GM12878 (cell line): ENCODE measurements at regions not wholly inside any gene's neighbourhood (a gene's known extent, or its start where the extent isn't known, plus 50 kb on each side); places are given as distances from the start of the nearest gene placed in this dataset.

Source experiments
- ATAC-seq: fragments of 200-7000 bp; cut with Tn5 transposase; 3 replicates; pipeline ENCODE4 v1.9.1; 2020; ENCODE audit warnings: mild to moderate bottlenecking, moderate library complexity
- BruUV-seq: library from RNA; stranded (reverse); fragments of 400-500 nt; replicated peaks from 2 replicates; lab custom pipeline; 2021; lab: Mats Ljungman, UMichigan
- CTCF ChIA-PET: fragments of 300-600 bp; sonication (Branson Sonifier 250); formaldehyde crosslinking; extraction: SDS; loops from one replicate; lab custom pipeline; 2021; ENCODE audit warnings: inconsistent platforms; lab: Yijun Ruan, JAX
- POLR2A ChIA-PET: fragments of 350-600 bp; formaldehyde crosslinking; extraction: SDS; loops from one replicate; lab custom pipeline; 2021; ENCODE audit warnings: inconsistent platforms; lab: Charles Lee
- RAD21 ChIA-PET: fragments of 300-600 bp; sonication (Branson Sonifier 250); formaldehyde crosslinking; loops from one replicate; lab custom pipeline; 2023; ENCODE audit warnings: antibody characterized with exemption; ENCODE audit not compliant: unreplicated experiment; lab: Charles Lee
- SMC1A ChIA-PET: fragments of 300-600 bp; sonication (Branson Sonifier 250); formaldehyde crosslinking; loops from one replicate; lab custom pipeline; 2023; ENCODE audit not compliant: unreplicated experiment, uncharacterized antibody; lab: Charles Lee
- DNase-seq: peaks from one replicate; pipeline ENCODE4 v3.0.0-alpha.2; 2011; ENCODE audit warnings: low read depth, low spot score
- FAIRE-seq: peaks from 3 replicates; lab custom pipeline; 2011; peaks lifted over from hg19 to GRCh38; lab: Jason Lieb, UNC
- H2AFZ ChIP-seq: 2 replicates; pipeline ENCODE4 v1.6.0; 2011; ENCODE audit warnings: low read depth, low read length, control low read depth; ENCODE audit not compliant: control insufficient read depth
- H3K27ac ChIP-seq: 2 replicates; pipeline ENCODE4 v1.5.1; 2011; ENCODE audit warnings: control low read depth; ENCODE audit not compliant: control insufficient read depth, insufficient read depth
- H3K27me3 ChIP-seq, 2 experiments: replicated peaks in 1 of 2; 2 replicates each; pipeline versions ENCODE4 v1.6.0 to v1.6.1; 2011; ENCODE audit warnings: low read length in 1 of 2; ENCODE audit not compliant: control insufficient read depth in 2 of 2, insufficient read depth in 2 of 2
- H3K36me3 ChIP-seq, 2 experiments: 2 replicates each; pipeline ENCODE4 v1.5.1; 2011; ENCODE audit warnings: low read length in 1 of 2; ENCODE audit not compliant: control insufficient read depth in 2 of 2, insufficient read depth in 2 of 2
- H3K4me1 ChIP-seq: 2 replicates; pipeline ENCODE4 v1.6.1; 2011; ENCODE audit warnings: mild to moderate bottlenecking, low read length, moderate library complexity, mixed read lengths; ENCODE audit not compliant: control insufficient read depth, insufficient read depth
- H3K4me2 ChIP-seq: 2 replicates; pipeline ENCODE4 v1.6.0; 2011; ENCODE audit warnings: control low read depth; ENCODE audit not compliant: control insufficient read depth, insufficient read depth
- H3K4me3 ChIP-seq: fragments of 200-600 bp; sonication (generic); 2 replicates; pipeline ENCODE4 v1.5.1; 2016
- H3K79me2 ChIP-seq: 2 replicates; pipeline ENCODE4 v1.6.0; 2011; ENCODE audit warnings: low read length; ENCODE audit not compliant: control insufficient read depth, insufficient read depth
- H3K9ac ChIP-seq: 2 replicates; pipeline ENCODE4 v1.8.0; 2011; ENCODE audit warnings: low read length, control low read depth, mixed read lengths; ENCODE audit not compliant: control insufficient read depth, insufficient read depth
- H3K9me3 ChIP-seq: replicated peaks from 3 replicates; pipeline ENCODE4 v1.5.1; 2011; ENCODE audit warnings: mild to moderate bottlenecking, low read length; ENCODE audit not compliant: control insufficient read depth, insufficient read depth
- H4K20me1 ChIP-seq: 2 replicates; pipeline ENCODE4 v1.6.0; 2011; ENCODE audit not compliant: control insufficient read depth, insufficient read depth
- ATF7 ChIP-seq: fragments of 450-650 bp; IDR thresholded peaks from 2 replicates; pipeline ENCODE4 v1.6.1; 2016; ENCODE audit warnings: low read depth, mild to moderate bottlenecking
- BRCA1 ChIP-seq: IDR thresholded peaks from 2 replicates; pipeline ENCODE4 v1.6.1; 2011; ENCODE audit warnings: low read depth, low read length, improper control_type of control experiment
- CBFB ChIP-seq: IDR thresholded peaks from 2 replicates; pipeline ENCODE4 v1.6.1; 2016; ENCODE audit warnings: antibody characterized with exemption, low read depth
- CBX5 ChIP-seq: sonication (generic); IDR thresholded peaks from 2 replicates; pipeline ENCODE4 v1.6.1; 2016; ENCODE audit warnings: low read depth, moderate library complexity, mild to moderate bottlenecking, inconsistent platforms
- GATAD2B ChIP-seq: fragments of 450-650 bp; conservative IDR thresholded peaks from 2 replicates; pipeline ENCODE4 v1.6.1; 2017; ENCODE audit warnings: low read depth, mild to moderate bottlenecking, moderate library complexity
- NBN ChIP-seq: fragments of 450-650 bp; IDR thresholded peaks from 2 replicates; pipeline ENCODE4 v1.6.1; 2016
- NR2C1 ChIP-seq: fragments of 450-650 bp; IDR thresholded peaks from 2 replicates; pipeline ENCODE4 v1.6.1; 2017; ENCODE audit warnings: antibody characterized with exemption, mild to moderate bottlenecking, moderate library complexity
- PBX3 ChIP-seq: IDR thresholded peaks from 2 replicates; pipeline ENCODE4 v1.6.1; 2011; ENCODE audit warnings: mild to moderate bottlenecking, low read depth, low read length, moderate library complexity; ENCODE audit not compliant: insufficient replicate concordance
- RAD21 ChIP-seq: IDR thresholded peaks from 2 replicates; pipeline ENCODE4 v1.6.1; 2011; ENCODE audit warnings: mild to moderate bottlenecking, low read depth, low read length, moderate library complexity; ENCODE audit not compliant: insufficient read depth
- REST ChIP-seq: IDR thresholded peaks from 2 replicates; pipeline ENCODE4 v1.6.1; 2012; ENCODE audit warnings: mild to moderate bottlenecking, low read depth, low read length
- RFX5 ChIP-seq: IDR thresholded peaks from 2 replicates; pipeline ENCODE4 v1.6.1; 2011; ENCODE audit warnings: low read depth, low read length, improper control_type of control experiment
- STAT1 ChIP-seq: fragments of 450-650 bp; conservative IDR thresholded peaks from 2 replicates; pipeline ENCODE4 v1.6.1; 2014; ENCODE audit warnings: antibody characterized with exemption, mild to moderate bottlenecking
- SUZ12 ChIP-seq: fragments of 200-600 bp; sonication (generic); IDR thresholded peaks from one replicate; pipeline ENCODE4 v1.6.1; 2018; ENCODE audit warnings: antibody characterized with exemption, mild to moderate bottlenecking; ENCODE audit not compliant: unreplicated experiment
- TCF12 ChIP-seq: IDR thresholded peaks from 2 replicates; pipeline ENCODE4 v1.6.1; 2011; ENCODE audit warnings: low read depth, mild to moderate bottlenecking, low read length
- WGBS: methylation state at CpG from one replicate; pipeline ENCODE4 v1.1.6; 2016; ENCODE audit warnings: low lambda C conversion rate; ENCODE audit not compliant: insufficient replicate concordance, insufficient coverage; ENCODE audit errors: missing lambda C conversion rate; 5-methylcytosine and 5-hydroxymethylcytosine counted together
- in situ Hi-C: fragments of 300-500 bp; cut with MboI; formaldehyde crosslinking; loops from 9 replicates; pipeline ENCODE4 v1.14.3; 2018; ENCODE audit warnings: mixed read lengths
- intact Hi-C: fragments of 100-400 bp; cut with micrococcal nuclease; formaldehyde crosslinking; loops from one replicate; pipeline ENCODE4 v1.14.2; 2022; ENCODE audit not compliant: unreplicated experiment

GRCh38 chr11:116057000-116057399 is 552.8 kb upstream of the CADM1 start:
- ChIA-PET SMC1A (no interaction called here), CTCF (interaction anchor here (0.9 kb wide), 1 partner anchor 66 kb away, joined by 3 read pairs; no protein-coding TSS in a partner anchor), POLR2A (no interaction called here), RAD21 (interaction anchor here (0.9 kb wide), 1 partner anchor 12 kb away, joined by 4 read pairs; no protein-coding TSS in a partner anchor)
- Histone ChIP-seq H3K36me3 (no peaks in the 10 kb centered on the region), H3K79me2 (no peaks in the 10 kb centered on the region), H2AFZ (no peak overlapping the region), H3K4me3 (no peak overlapping the region), H3K4me2 (no peak overlapping the region), H3K27me3 (no peaks in the 10 kb centered on the region), H3K4me1 (peaks cover 6% of the 10 kb centered on the region), H3K27ac (no peak overlapping the region), H4K20me1 (no peaks in the 10 kb centered on the region), H3K9me3 (no peaks in the 10 kb centered on the region; the same call in 2 of the 3 replicates), H3K9ac (no peak overlapping the region)
- DNase-seq, result no peak
- in situ Hi-C loops (no loop called here), intact Hi-C loops (no loop called here)
- ATAC-seq, result no peak
- no peak for FAIRE-seq
- BruUV-seq, result no TSS peak
- TF ChIP-seq RFX5, result peak; percentile 42; the same call in 1 of the 2 replicates
- TF ChIP-seq REST, result no peak
- 62% methylated on average over 3 of the region's 3 CpGs for WGBS

DNA sequence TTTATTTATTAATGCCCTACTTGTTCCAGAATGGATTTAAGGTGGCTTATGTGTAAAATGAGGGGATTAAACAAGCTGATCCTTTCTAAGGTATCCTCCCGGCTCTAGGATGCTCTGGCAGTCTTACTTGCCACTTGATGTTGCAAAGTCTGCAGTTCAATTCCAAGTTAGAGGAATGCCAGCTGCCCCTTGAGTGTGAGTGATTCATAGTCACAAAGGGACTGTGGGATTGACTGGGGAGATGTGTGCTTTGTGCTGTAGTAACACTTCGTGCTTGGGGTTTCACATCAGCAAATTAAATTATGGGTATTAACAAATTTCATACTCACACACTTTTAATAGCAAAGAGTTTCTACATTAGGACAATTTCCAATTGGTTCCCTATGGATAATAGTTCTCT is 550.8 kb upstream of the CADM1 start:
- BruUV-seq, result no TSS peak
- H3K27me3 ChIP-seq, result no peaks in the 10 kb centered on the region
- POLR2A ChIA-PET, result interaction anchor here (1.4 kb wide), 1 partner anchor 11 kb away, joined by 3 read pairs; no protein-coding TSS in a partner anchor
- SMC1A ChIA-PET, result interaction anchor here (0.6 to 1.3 kb wide), 3 partner anchors 11 to 184 kb away, joined by 3 to 6 read pairs (median 3); no protein-coding TSS in a partner anchor
- FAIRE-seq (no peak), DNase-seq (no peak), ATAC-seq (no peak)
- no peak overlapping the region for H3K9ac ChIP-seq
- in situ Hi-C loops, result no loop called here
- no peaks in the 10 kb centered on the region for H3K36me3 ChIP-seq
- no peak overlapping the region for H3K27ac ChIP-seq
- WGBS, result 53% methylated on average over 2 of the region's 2 CpGs
- H3K9me3 ChIP-seq, result no peaks in the 10 kb centered on the region; the same call in 2 of the 3 replicates
- RAD21 ChIA-PET, result interaction anchor here (1.2 to 1.7 kb wide), 2 partner anchors 9 to 19 kb away, joined by 3 to 5 read pairs; no protein-coding TSS in a partner anchor
- H4K20me1 ChIP-seq, result no peaks in the 10 kb centered on the region
- intact Hi-C loops, result no loop called here
- CTCF ChIA-PET, result interaction anchor here (1.5 kb wide), 1 partner anchor 65 kb away, joined by 3 read pairs; no protein-coding TSS in a partner anchor
- no peak overlapping the region for H3K4me3 ChIP-seq
- no peak overlapping the region for H2AFZ ChIP-seq
- no peaks in the 10 kb centered on the region for H3K4me1 ChIP-seq
- no peaks in the 10 kb centered on the region for H3K79me2 ChIP-seq
- H3K4me2 ChIP-seq, result no peak overlapping the region
- TF ChIP-seq ATF7 (no peak), PBX3 (no peak), RAD21 (no peak), TCF12 (no peak), SUZ12 (no peak), CBFB (no peak), STAT1 (no peak), GATAD2B (no peak), BRCA1 (no peak), NR2C1 (no peak), NBN (no peak), CBX5 (no peak)
